ENCODE measurements at regions not wholly inside any gene's neighbourhood (a gene's known extent, or its start where the extent isn't known, plus 50 kb on each side); places are given as distances from the start of the nearest gene placed in this dataset.

- no peak overlapping the region for H3K4me3 Mint-ChIP-seq
- no peak overlapping the region for H2BK12ac ChIP-seq (ENCODE audit: insufficient read length, low read depth, low read length)
- no peaks in the 10 kb centered on the region for H3K27me3 Mint-ChIP-seq (ENCODE audit: low read depth)
Observed at GRCh38 chr13:47100214-47100853, 203.5 kb upstream of the HTR2A start.

More at GRCh38 chr13:47100214-47100853, 203.5 kb upstream of the HTR2A start:
- Mint-ChIP-seq H3K36me3 (ENCODE audit: insufficient read depth in 1 of 3, low read depth in 3 of 3) (peaks cover 0 to 26% (median 2%) of the 10 kb centered on the region in 3 experiments; a peak in 3 of 7 replicates), H3K4me1 (peaks cover 4 to 6% of the 10 kb centered on the region in 2 experiments; a peak in 3 of 4 replicates), H3K9me3 (peaks cover 0 to 13% of the 10 kb centered on the region in 2 experiments; a peak in 4 of 5 replicates), H3K27ac (no peak overlapping the region)
- H2AK5ac ChIP-seq (ENCODE audit: insufficient read length, low read length): no peak overlapping the region
- no peak overlapping the region for H3K18ac ChIP-seq (ENCODE audit: insufficient read length, low read depth, low read length)
- no peak for DNase-seq
- H3K56ac ChIP-seq (ENCODE audit: insufficient read length, low read depth, low read length): no peak overlapping the region
- no peaks in the 10 kb centered on the region for H3K79me2 ChIP-seq (ENCODE audit: insufficient read depth, low read length)
- no peak overlapping the region for H3K4me2 ChIP-seq (ENCODE audit: insufficient read depth, insufficient read length, low read length)
- no peak overlapping the region for H3K23ac ChIP-seq (ENCODE audit: insufficient read length, low read depth, low read length)
- H2AFZ ChIP-seq (ENCODE audit: low read length): no peak overlapping the region
- H4K20me1 ChIP-seq (ENCODE audit: control insufficient read depth, insufficient read depth, insufficient read length): no peaks in the 10 kb centered on the region
- no peak for TF ChIP-seq CTCF (conservative IDR thresholded peaks at IDR 0.05)
- no peaks in the 10 kb centered on the region for H3K27me3 ChIP-seq (ENCODE audit: insufficient read depth, low read length)
- H2BK15ac ChIP-seq (ENCODE audit: low read depth, low read length): no peak overlapping the region
- no peak overlapping the region for H2BK5ac ChIP-seq (ENCODE audit: insufficient read length, low read length)
- no peak overlapping the region for H3K4ac ChIP-seq (ENCODE audit: low read depth, low read length)
- no peak overlapping the region for H3K27ac ChIP-seq (ENCODE audit: insufficient read length, low read depth, low read length)
- H3K79me1 ChIP-seq (ENCODE audit: insufficient read depth, low read depth, low read length, poor library complexity, severe bottlenecking): no peaks in the 10 kb centered on the region
- no peaks in the 10 kb centered on the region for H3K9me3 ChIP-seq (ENCODE audit: control insufficient read depth, low read depth, low read length)
- H4K8ac ChIP-seq (replicated peaks; ENCODE audit: insufficient read length, low read depth, low read length): no peak overlapping the region
- no CpG with 5 or more reads among the region's 4 CpGs for WGBS (ENCODE audit: extremely low coverage, insufficient read length, low lambda C conversion rate)
- no peak overlapping the region for H4K5ac ChIP-seq (ENCODE audit: insufficient read length, low read depth, low read length)
- no peak overlapping the region for H3K9ac ChIP-seq (ENCODE audit: extremely low read depth, insufficient read length, low read length)
- H2BK20ac ChIP-seq (ENCODE audit: low read depth, low read length, poor library complexity, severe bottlenecking): no peak overlapping the region
- no peaks in the 10 kb centered on the region; the same call in 1 of the 2 replicates for H3K4me1 ChIP-seq (ENCODE audit: insufficient read depth, low read length)
- no peak overlapping the region for H3T11ph ChIP-seq (ENCODE audit: low read length)
- H4K91ac ChIP-seq (ENCODE audit: insufficient read length, low read depth, low read length): no peak overlapping the region
- H2BK120ac ChIP-seq (ENCODE audit: low read depth, low read length, poor library complexity, severe bottlenecking): no peak overlapping the region
- H3K14ac ChIP-seq (ENCODE audit: insufficient read depth, low read length): no peak overlapping the region
- no peaks in the 10 kb centered on the region for H3K23me2 ChIP-seq (ENCODE audit: insufficient read length, low read depth, low read length, poor library complexity, severe bottlenecking)

Data from H9 (cell line).